ENCODE measurements at regions not wholly inside any gene's neighbourhood (a gene's known extent, or its start where the extent isn't known, plus 50 kb on each side); places are given as distances from the start of the nearest gene placed in this dataset.

DNA sequence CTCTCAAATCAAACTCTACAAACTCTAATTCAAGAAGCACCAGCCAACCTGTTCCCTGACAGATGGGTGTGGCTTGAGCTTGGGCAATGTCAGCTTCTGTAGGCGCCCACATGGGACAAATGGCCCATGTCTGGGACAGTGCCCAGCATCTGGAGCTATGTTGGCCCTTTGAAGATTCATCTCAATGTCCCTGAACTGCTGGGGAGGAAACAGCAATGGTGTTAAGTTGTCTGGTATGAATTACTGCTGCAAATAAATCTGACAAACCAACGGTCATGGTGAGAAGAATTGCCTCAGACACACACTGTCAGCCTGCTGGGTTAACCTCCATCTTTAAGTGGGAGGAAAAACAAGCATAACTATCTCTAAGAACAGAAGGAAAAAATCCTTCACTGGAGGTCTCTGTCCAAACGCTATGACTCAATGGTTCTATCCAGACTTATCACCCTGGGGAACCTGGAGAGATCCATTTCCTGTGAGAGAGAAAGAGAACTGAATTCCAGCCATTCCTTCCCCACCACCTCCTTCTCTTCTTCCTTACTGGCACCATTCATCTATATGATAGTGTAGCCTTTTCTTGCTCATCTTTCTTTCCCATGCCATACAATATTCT is 274.9 kb downstream of the CDH26 start:
- TF ChIP-seq CTCF (conservative IDR thresholded peaks at IDR 0.05; ENCODE audit: low read length) (no peak), EZH2phosphoT487 (IDR thresholded peaks at IDR 0.05; ENCODE audit: borderline replicate concordance, low read depth, low read length) (no peak)

Data from OCI-LY7 (cell line).